Transverse colon (tissue), 4 donors: ENCODE measurements at regions not wholly inside any gene's neighbourhood (a gene's known extent, or its start where the extent isn't known, plus 50 kb on each side); places are given as distances from the start of the nearest gene placed in this dataset.

Experiments
- DNase-seq: peaks from one replicate; pipeline ENCODE4 v3.0.0-alpha.2; 2019
- H3K27ac ChIP-seq, 4 donors: fragments of 200-600 bp; sonication (generic); 2 replicates each; pipeline ENCODE4 v1.5.1; 2016 to 2018; ENCODE audit warnings: inconsistent platforms in 4 of 4
- H3K27me3 ChIP-seq: fragments of 200-600 bp; sonication (generic); 2 replicates; pipeline ENCODE4 v1.5.1; 2017; ENCODE audit warnings: inconsistent platforms
- H3K36me3 ChIP-seq, 4 donors: fragments of 200-600 bp; sonication (generic); 2 replicates each; pipeline ENCODE4 v1.5.1; 2017 to 2019; ENCODE audit warnings: inconsistent platforms in 4 of 4
- H3K4me1 ChIP-seq, 4 donors: fragments of 200-600 bp; sonication (generic); 2 replicates each; pipeline ENCODE4 v1.5.1; 2017 to 2020; ENCODE audit warnings: inconsistent platforms in 4 of 4
- H3K4me3 ChIP-seq, 4 donors: fragments of 200-600 bp; sonication (generic); 1 replicate in 1 of 4; 2 replicates in 3 of 4; pipeline versions ENCODE4 v1.5.1 to v1.6.1; 2017 to 2019; ENCODE audit warnings: inconsistent platforms in 4 of 4
- H3K9me3 ChIP-seq, 2 donors: fragments of 200-600 bp; sonication (generic); 2 replicates each; pipeline ENCODE4 v1.5.1; 2017 to 2019; ENCODE audit warnings: inconsistent platforms in 2 of 2
- EP300 ChIP-seq: sonication (generic); formaldehyde crosslinking; IDR thresholded peaks from one replicate; pipeline ENCODE4 v1.6.1; 2017; ENCODE audit warnings: antibody characterized with exemption, low read depth
- POLR2A ChIP-seq: fragments of 450-650 bp; IDR thresholded peaks from one replicate; pipeline ENCODE4 v1.6.1; 2016; ENCODE audit warnings: antibody characterized with exemption, mild to moderate bottlenecking, moderate library complexity
- POLR2AphosphoS5 ChIP-seq, 3 donors: sonication (generic); formaldehyde crosslinking; IDR thresholded peaks; one replicate each; pipeline ENCODE4 v1.6.1; 2016; ENCODE audit warnings: antibody characterized with exemption in 3 of 3
- WGBS, 2 donors: methylation state at CpG; one replicate each; pipeline ENCODE4 v1.1.5; 2018; ENCODE audit warnings: low coverage in 1 of 2; 5-methylcytosine and 5-hydroxymethylcytosine counted together
- in situ Hi-C, 4 donors: fragments of 200-750 bp; cut with MboI; loops; one replicate each; pipeline versions ENCODE4 v1.15.0 to v1.15.1; 2017; ENCODE audit warnings: low sequenced_read_pairs in 3 of 4, low pct_ligation_motif_present in 1 of 4, low pct_unique_long_range_greater_than_20kb in 1 of 4
- intact Hi-C: fragments of 100-400 bp; cut with DNase I; formaldehyde crosslinking; loops from one replicate; pipeline ENCODE4 v1.15.1; 2023; ENCODE audit warnings: low total_unique reads
- small RNA-seq, 4 donors: library from RNA; depleted of rRNA; stranded (forward); fragments of <200 nt; gene quantifications; one replicate each; pipeline ENCODE3, GENCODE V24; 2016
- TF ChIP-seq, protein P1 (sequence below), 5 experiments: fragments of 200-600 bp in 3 of 5; fragments of 450-650 bp in 2 of 5; sonication (generic) in 3 of 5; IDR thresholded peaks; 1 replicate in 2 of 5; 2 replicates in 3 of 5; pipeline ENCODE4 v1.5.1; 2016 to 2017; ENCODE audit warnings: antibody characterized with exemption in 5 of 5, inconsistent platforms in 3 of 5, mild to moderate bottlenecking in 2 of 5, moderate library complexity in 1 of 5

DNA sequence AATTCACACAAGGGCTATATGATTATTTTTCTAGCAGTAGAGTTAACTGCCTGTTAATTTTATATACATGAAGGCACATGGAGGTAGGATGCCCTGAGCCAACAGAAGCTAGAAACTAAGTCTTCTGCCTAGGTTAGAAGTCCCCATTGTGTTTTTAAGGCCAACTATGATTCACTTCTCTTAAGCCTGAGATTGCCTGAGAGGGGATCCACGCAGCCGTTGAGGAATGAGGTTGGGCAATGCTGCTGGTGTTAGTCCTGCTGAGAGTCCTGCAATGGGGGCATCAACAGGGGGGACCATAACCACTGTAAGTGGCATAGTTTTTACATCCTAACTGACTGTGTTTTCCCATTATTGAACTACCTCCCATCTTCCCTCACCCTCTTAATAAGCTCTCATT, 60.1 kb upstream of the PFN2 start:
- Histone ChIP-seq H3K27ac (no peak overlapping the region), H3K36me3 (no peaks in the 10 kb centered on the region), H3K9me3 (peaks cover 0 to 7% of the 10 kb centered on the region in 2 donors), H3K27me3 (no peaks in the 10 kb centered on the region), H3K4me3 (no peak overlapping the region), H3K4me1 (no peaks in the 10 kb centered on the region)
- intact Hi-C loops (no loop called here), in situ Hi-C loops (no loop called here)
- no peak for DNase-seq
- WGBS, 2 donors, result 100% methylated on average over 1 to 2 of the region's 2 CpGs
- no peak for TF ChIP-seq EP300

DNA sequence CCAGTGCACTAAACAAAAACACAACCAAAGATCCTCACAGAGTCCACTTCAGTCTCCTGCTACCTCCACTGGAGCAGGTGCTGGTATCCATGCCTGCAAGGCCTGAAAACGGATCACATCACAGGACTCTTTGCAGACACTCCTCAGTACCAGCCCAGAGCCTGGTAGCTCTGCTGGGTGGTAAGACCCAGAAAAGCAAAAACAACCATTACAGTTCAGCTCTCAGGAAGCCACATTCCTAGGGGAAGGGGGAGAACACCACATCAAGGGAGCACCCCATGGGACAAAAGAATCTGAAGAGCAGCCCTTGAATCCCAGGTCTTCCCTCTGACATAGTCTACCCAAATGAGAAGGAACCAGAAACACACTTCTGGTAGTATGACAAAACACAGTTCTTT, 52.5 kb upstream of the PFN2 start:
- in situ Hi-C loops, result no loop called here
- H3K27me3 ChIP-seq, result no peaks in the 10 kb centered on the region
- WGBS, 2 donors, result 50% methylated on average over 1 of the region's 1 CpG; no CpG with 5 or more reads in 1 of the 2 donors
- TF ChIP-seq POLR2AphosphoS5 (IDR thresholded peaks at IDR 0.05) (no peak), EP300 (no peak)
- TF ChIP-seq, protein P1, sequence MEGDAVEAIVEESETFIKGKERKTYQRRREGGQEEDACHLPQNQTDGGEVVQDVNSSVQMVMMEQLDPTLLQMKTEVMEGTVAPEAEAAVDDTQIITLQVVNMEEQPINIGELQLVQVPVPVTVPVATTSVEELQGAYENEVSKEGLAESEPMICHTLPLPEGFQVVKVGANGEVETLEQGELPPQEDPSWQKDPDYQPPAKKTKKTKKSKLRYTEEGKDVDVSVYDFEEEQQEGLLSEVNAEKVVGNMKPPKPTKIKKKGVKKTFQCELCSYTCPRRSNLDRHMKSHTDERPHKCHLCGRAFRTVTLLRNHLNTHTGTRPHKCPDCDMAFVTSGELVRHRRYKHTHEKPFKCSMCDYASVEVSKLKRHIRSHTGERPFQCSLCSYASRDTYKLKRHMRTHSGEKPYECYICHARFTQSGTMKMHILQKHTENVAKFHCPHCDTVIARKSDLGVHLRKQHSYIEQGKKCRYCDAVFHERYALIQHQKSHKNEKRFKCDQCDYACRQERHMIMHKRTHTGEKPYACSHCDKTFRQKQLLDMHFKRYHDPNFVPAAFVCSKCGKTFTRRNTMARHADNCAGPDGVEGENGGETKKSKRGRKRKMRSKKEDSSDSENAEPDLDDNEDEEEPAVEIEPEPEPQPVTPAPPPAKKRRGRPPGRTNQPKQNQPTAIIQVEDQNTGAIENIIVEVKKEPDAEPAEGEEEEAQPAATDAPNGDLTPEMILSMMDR (IDR thresholded peaks at IDR 0.05), result no peak
- H3K36me3 ChIP-seq, result no peaks in the 10 kb centered on the region
- peaks cover 5 to 12% of the 10 kb centered on the region in 2 donors for H3K9me3 ChIP-seq
- intact Hi-C loops, result no loop called here
- H3K27ac ChIP-seq, result no peak overlapping the region
- no peaks in the 10 kb centered on the region for H3K4me1 ChIP-seq
- no peak for DNase-seq
- H3K4me3 ChIP-seq, result no peak overlapping the region

DNA sequence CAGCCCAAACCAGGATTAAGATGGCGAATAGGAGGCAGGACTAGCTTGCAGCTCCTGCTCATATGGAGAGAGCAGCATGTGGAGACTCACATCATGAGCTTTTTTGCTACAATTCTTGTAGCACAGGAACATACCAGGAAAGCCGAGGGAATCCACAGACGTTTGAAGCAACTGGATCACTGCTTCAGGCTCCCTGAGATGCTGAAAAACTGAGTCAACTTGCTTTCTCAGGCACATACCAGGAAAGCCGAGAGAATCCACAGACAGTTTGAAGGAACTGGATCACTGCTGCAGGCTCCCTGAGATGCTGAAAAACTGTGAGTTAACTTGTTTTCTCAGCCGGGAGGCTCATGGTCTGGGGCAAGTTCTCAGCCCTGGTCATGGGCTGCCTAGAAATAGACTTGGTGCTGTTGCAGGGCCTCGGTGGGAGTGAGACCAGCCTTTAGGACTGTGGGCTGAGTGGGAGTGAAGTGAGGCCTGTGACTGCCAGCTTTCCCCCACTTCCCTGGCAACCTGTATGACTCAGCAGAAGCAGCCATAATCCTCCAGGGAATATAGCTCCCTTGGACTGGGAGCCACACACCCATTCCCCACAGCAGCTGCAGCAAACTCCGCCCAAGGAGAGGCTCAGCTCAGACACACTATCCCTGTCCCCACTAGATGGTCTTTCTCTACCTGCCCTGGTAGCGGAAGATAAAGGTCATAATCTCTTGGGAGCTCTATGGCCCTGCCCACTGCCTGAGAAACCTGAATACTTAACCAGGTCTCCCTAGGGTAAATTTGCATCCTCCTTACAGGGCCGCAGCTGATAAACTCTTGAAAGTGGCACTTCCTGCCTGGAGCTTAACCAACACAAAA, 51.9 kb upstream of the PFN2 start:
- DNase-seq, result peak; percentile 41

DNA sequence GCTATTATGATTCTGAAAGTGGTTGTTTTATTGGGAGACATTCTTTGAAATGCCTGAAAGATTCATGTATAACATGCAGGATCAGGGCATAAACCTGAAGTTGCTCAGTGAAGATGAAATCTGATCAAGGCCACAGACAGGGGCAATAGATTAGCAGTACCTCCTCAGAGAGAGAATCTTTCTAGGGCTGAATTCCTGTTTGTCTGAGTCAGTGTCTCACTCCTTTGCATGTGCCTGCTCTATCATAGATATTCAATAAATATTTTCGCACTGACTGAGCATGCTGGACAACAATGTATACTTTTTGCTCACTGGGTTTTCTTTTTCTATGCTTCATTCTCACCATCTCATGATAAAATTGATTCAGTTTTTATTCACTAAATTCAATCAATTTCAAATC, 49.8 kb upstream of the PFN2 start:
- peaks cover 5% of the 10 kb centered on the region in 2 donors for H3K9me3 ChIP-seq
- WGBS, 2 donors, result 91 to 100% methylated on average over 1 of the region's 1 CpG
- H3K27me3 ChIP-seq, result no peaks in the 10 kb centered on the region
- TF ChIP-seq POLR2AphosphoS5 (IDR thresholded peaks at IDR 0.05) (no peak), EP300 (no peak)
- TF ChIP-seq, protein P1 (IDR thresholded peaks at IDR 0.05), result no peak
- no peak overlapping the region for H3K27ac ChIP-seq
- H3K4me1 ChIP-seq, result no peaks in the 10 kb centered on the region
- no peak overlapping the region for H3K4me3 ChIP-seq
- DNase-seq, result no peak
- H3K36me3 ChIP-seq, result no peaks in the 10 kb centered on the region
- in situ Hi-C loops (no loop called here), intact Hi-C loops (no loop called here)

More for the DNA sequence above, 51.9 kb upstream of the PFN2 start:
- TF ChIP-seq EP300, result no peak
- no peak for TF ChIP-seq POLR2A
- no peak for TF ChIP-seq POLR2AphosphoS5 (IDR thresholded peaks at IDR 0.05)
- TF ChIP-seq, protein P1 (IDR thresholded peaks at IDR 0.05), result no peak
- H3K4me1 ChIP-seq, result no peaks in the 10 kb centered on the region
- H3K4me3 ChIP-seq, result no peak overlapping the region
- peaks cover 5 to 12% of the 10 kb centered on the region in 2 donors for H3K9me3 ChIP-seq
- no peaks in the 10 kb centered on the region for H3K27me3 ChIP-seq
- intact Hi-C loops, result no loop called here
- in situ Hi-C loops, result no loop called here
- no peaks in the 10 kb centered on the region for H3K36me3 ChIP-seq
- 74 to 100% methylated on average over 1 to 9 of the region's 9 CpGs for WGBS, 2 donors
- no peak overlapping the region for H3K27ac ChIP-seq

Small RNA genes in the stretch of these regions (small RNA-seq; reads per million reads assigned to genes)
- gene RF00004 (0 reads per million in 4 donors), gene RPL32P9 (0 reads per million in 4 donors)
